ENCODE measurements at regions not wholly inside any gene's neighbourhood (a gene's known extent, or its start where the extent isn't known, plus 50 kb on each side); places are given as distances from the start of the nearest gene placed in this dataset.
A peak's percentile ranks its signal among the peaks of the same experiment; 100 is the strongest.

DNA sequence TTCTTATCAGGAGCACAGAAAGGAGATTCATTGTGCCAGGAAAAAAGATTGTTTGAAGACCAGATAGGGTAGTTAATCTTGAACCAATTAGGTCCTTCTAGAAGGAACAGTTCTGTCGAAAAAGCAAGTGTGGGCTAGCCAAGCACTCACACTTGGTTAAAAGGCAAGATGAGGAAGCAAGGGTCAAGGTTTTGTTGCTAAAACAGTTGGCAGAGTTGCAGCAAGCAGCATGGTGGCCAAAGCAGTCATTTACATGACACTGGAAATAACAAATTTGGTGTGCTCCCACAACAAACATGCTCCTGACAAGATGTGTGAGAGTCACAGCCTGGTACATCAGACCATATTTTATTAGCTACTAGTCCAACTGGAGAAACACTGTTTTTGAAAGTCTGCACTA is 228.0 kb upstream of the CFAP20DC start:
- no peak for DNase-seq

DNA sequence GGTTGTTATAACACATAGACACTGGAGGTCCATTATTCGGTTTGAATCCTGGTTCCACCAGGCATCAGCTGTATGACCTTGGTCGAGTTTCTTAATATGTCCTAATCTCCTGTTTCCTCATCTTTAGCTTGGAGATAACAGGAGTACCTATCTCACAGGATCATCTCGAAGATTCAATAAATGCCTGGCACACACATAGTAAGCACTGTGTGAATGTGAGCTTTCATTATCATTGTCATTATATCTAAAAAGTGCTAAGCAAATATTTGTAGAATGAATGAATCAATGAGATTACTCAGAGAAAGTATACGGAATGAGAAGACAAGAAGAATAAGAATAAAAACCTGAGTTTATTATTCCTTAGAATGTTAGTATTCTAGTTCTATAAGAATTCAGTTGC is 227.4 kb upstream of the CFAP20DC start:
- no peak for DNase-seq

DNA sequence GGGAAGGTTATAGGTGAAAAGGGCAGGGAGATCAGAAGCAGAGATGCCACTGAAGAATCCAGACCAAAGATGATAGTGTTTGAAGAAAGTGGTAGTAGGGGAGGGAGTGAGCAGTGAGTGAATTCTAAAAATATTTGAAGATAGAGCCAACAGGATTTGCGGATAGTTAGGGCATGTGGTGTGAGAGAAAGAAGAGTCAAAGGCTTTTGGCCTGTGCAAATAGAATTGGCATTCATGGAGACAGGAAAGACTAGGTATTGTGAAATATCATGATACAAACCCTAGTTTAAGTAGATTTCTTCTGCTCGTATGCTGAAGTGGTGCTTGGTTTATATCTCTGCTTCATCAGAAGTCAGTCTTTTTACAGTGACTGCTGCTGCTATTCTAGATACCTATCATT is 224.2 kb upstream of the CFAP20DC start:
- DNase-seq = no peak

DNA sequence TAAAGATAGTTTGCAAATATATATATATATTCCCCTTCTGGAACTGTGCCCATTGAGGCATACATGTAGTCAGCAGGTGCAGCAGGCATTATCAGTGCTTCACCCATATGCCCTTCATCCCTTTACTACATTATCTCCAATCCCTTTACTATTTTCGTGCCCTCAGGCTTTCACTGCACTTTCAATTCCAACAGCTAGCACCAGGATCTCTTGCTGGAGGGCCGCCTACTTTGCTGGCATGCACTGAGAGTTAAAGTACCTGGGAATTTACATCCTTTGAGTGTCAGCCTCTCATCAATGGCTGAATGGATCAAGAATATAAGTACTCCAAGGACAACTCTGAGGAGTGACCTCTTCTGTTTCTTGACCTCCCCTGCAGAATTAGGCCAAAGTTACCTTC is 222.1 kb upstream of the CFAP20DC start:
- no peak for DNase-seq

DNA sequence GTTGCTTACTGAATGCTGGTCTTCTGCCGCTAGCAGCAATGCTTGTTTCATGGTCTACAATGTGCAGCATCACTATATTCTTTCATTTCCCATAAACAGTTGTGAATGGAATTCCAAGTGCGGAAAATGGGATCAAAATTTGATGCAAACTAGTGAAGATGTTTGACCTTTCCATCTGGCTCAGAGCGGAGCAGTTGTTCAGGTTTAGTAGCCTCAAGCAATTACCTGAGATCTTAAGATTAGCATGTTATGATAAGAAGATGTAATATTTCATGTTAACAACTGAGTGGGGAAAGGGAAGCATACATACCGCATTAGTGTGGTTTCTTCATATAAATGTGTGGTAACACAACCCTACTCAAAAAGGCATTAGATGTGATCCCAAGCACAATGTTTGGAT is 221.1 kb upstream of the CFAP20DC start:
- DNase-seq = no peak

DNA sequence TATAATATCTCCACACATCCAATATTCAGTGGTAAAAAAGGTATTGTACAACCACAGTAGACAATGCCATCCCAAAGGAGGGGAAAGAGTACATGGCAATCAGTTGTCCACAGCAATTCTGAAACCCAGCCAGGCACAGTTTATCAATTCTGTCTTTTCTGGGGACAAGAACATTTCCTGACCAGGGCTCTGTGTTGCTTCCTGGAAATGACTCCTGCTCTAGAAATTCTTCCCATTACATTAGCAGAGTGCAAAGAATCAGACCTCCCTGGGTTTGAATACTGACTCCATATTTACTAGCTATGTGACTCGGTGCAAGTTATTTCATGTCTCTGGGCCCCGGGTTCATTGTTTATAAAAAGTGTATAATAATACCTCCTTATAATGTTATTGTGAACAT is 220.4 kb upstream of the CFAP20DC start:
- DNase-seq = no peak

DNA sequence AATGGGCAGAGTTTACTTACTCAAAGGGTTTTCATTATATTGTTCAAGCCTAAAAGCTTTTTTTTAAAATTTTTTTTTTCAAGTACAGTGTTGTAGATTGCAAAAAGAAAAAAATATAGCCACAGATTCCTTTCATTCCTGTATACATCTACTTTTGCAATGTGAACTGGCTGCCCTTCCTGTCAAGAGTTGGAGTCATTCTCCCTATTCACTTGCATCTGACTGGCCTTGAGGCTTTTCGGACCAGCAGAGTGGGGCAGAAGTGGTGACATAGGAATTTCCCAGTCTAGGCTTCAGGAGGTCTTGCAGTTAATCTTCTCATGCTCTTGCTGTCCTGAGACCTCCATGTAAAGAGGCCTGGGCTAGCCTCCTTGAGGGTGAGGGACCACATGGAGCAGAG is 218.3 kb upstream of the CFAP20DC start:
- DNase-seq = no peak

DNA sequence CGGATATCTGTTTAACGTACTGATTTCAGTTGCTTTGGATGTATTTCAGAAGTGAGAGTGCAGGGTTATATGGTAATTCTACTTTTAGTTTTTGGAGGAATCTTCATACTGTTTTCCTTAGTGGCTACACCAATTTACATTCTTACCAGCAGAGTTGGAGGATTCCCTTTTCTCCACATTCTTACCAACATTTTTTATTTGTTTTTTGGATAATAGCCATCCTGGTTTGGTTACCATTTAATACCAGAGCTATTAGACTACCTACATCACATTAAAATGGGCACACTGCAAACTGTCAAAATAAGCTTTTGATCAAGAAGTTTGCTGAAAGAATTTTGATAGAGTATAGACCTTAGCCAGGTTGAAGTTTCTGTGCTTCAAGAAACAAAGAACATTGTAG is 217.2 kb upstream of the CFAP20DC start:
- no peak for DNase-seq

DNA sequence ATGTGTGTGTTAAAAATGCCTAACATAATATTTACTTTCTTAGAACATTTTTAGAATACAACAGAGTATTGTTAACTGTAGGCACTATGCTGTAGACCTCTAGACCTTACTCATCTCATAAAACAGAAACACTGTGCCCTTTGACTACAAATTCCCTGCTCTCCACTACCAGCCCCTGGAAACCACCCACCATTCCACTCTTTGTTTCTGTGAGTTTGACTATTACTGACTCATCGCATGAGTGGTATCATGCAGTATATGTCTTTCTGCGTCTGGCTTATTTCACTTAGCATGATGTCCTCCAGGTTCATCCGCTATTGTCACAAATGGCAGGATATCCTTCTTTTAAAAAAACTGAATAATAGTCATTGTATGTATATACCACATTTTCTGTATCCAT is 216.7 kb upstream of the CFAP20DC start:
- DNase-seq = peak; percentile 8

DNA sequence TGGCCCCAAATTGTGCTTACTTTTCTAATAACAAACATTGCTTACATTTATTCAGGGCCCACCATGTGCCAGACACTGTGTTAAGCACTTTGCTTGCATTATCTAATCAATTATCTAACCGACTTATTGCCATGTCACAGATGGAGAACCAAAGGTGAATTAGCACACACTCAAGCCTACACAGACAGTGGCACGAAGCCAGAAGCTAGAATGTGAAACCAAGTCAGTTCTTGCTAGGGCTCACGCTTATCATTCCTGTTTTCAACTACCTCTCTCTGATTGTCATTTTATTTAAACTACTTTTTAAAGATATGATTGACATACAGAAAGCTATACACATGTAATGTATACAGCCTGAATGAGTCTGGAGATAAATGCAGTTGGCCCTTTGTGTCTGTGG is 215.7 kb upstream of the CFAP20DC start:
- DNase-seq = no peak

DNA sequence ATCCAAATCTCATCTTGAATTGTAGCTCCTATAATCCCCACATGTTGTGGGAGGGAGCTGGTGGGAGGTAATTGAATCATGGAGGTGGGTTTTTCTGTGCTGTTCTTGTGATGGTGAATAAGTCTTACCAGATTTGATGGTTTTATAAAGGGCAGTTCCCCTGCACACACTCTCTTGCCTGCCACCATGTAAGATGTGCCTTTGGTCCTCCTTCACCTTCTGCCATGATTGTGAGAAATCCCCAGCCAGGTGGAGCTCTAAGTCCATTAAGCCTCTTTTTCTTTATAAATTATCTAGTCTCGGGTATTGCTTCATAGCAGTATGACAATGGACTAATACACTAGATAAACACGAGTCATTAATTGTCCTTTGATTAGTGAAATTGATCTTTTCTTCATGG is 214.5 kb upstream of the CFAP20DC start:
- no peak for DNase-seq

DNA sequence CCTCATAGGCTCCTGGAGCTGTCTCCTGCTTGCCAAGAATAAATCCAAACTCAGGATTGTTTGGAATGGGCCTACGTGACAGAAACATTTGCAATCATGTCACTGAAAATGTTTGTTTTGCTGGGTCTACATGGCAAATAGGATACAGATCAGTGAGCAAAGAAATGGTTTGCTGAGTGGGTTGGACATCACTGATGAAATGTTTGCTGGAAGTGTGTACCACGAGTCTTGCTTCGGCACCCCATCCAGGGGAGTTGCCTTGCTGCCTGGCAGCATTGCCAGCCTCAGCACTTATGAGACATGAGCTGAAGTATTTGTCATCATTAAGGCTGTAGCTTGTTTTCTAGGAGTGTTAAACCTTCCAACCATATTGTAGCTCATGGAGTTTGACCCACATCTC is 213.3 kb upstream of the CFAP20DC start:
- no peak for DNase-seq

DNA sequence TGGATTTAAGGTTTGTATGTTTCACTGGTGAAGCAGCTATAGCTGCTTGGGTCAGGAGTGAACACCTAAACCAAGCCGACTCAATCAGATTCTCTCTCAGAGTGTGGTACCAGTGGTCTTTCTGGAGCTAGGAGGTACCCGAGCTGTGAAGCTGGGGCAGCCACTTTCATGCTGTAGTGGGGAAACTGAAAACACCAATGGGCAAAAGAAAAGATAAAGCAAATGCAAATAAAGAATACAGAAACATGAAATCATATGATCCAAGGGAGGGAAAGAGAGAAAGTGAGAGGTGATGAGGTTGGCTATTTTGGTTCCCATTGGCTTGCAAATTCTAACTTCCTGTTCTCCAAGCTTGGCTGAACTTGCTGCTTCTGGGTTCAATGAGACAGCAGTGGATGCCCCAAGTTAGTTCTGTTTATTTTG is 212.3 kb upstream of the CFAP20DC start:
- no peak for DNase-seq

DNA sequence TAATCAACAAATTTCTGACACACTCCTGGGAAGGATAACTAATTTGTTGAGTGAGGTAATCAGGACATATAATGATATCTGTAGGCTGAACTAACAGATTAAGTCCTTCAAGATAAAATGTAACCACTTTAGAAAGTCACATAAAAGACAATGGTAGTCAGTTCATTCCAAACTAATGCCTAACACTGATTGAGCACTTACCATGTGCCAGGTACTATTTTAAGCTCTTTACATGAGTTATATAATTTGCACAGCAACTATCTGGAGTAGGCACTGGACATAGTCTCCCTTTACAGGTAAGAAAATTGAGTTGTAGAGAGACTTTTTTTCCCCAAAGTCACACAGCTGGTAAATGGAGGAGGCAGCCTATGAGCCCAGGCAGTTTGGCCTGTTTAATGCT is 211.2 kb upstream of the CFAP20DC start:
- no peak for DNase-seq

DNA sequence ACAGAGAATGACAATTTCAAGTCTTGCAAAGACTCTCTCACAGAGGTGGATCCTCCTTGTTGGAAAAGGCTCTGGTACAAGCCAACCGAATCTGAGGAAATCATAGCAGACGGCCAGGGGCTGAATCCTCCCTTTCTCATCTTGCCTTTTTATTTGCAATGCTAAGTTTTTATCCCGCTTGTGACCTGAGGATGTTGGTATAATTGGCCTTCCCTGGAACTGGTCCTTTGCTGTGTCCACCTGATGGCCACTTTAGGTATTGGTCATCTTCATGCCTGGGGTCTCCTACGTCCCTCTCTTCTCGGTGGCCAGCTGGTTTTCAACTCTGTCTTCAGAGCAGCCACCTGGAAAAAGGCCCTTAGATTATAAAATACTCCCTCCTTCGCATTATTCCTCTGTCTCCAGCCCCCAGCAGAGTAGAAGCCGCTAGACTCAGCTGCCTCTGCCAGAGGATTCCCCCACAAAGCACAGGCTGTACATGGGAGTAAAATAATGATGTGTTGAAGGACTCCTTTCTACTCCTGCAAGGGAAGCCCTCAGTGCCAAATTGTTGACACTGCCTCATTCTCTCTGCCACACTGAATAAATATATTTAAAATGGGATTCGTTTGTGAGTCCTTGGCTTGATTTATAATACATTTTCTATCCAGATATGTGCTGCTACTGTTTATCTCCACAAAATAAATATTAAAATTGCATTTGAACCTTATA is 208.9 kb upstream of the CFAP20DC start:
- no peak for DNase-seq

DNA sequence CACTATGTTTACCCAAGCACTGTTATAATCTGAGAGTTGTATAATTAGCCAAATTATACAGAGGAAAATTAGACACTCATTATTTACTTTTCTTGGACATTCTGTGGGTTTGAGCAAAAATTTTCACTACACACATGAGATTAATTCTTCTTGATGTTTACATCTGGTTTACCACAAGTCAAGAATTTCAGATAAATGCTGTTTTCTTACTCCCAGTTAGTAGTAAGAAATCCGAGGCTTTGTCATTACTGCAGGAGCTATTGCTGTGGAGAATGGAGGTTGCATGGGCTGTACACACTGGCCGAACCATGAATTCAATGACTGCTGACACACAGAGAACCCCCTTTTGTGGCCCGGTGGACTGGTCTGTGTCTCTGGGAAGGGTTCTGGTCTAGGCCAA is 207.7 kb upstream of the CFAP20DC start:
- no peak for DNase-seq

DNA sequence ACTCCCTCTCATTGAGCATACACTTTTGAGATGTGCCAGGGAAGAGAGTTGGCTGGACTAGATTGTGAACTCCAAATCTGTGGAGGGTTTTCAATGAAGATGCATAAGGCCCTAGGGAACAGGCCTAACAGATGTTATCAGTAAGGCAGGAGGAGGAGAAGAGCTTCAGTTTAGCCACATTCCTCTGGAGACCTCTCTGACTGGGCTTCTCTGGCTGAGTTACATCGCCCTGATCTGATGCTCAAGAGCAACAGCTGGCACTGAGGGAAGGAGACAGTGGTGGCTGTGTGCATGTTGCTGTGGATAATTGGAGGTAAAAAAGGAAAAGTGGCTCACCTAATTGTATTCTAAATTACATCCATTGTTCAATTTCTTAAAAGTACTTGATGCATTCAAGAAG is 206.4 kb upstream of the CFAP20DC start:
- no peak for DNase-seq

DNA sequence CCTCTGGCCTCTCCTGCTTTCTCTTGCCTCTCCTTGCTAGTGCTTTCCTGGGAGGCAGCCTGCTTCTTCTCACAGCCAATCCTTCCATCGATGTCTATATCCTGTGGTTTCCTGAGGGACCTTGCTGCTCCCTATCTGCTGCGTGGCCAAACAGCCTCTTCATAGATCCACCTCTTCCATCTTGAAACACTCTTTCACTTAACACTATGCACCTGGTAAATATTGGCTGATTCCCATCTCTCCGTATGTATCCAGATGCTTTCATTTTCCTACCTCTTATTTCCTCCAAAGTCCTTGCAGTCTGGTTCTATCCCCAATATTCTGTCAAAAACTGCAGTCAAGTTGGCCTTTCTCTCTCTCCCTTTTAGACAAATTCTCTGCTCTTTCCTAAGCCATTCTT is 205.2 kb upstream of the CFAP20DC start:
- no peak for DNase-seq

DNA sequence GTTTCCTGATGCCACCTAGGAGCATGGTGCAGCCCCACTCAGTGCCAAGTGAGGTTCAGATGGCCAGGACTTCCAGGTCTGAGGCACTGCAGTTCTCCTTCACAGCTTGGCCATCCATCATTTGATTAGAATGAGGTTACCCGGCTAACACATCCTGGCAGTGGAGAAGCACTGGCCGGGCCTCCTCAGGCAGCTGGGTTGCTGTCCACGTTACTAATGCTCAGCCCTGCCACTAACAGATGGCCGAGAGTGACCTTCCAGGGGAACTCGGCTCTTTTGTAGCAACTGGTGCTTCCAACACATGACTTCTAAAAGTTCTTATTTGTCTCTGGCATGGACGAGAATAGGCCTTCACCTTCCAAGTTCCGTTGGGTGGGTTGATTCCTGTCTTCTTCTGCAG is 204.6 kb upstream of the CFAP20DC start:
- no peak for DNase-seq

DNA sequence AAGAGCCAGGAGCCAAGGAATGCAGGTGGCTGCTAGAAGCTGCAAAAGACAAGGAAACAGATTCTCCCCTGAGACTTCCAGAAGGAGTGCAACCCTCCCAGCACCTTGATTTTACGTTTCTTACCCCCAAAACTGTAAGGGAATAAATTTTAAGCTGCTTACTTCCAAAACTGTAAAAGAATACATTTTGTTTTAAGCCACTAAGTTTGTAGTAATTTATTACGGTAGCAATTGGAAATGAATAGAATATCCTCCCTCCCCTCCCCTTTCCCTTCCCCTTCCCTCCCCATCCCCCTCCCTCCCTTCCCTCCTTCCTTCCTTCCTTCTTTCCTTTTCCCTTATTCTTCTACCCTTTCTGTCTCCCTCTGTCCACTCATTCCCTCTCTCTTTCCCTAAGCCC is 203.7 kb upstream of the CFAP20DC start:
- no peak for DNase-seq

DNA sequence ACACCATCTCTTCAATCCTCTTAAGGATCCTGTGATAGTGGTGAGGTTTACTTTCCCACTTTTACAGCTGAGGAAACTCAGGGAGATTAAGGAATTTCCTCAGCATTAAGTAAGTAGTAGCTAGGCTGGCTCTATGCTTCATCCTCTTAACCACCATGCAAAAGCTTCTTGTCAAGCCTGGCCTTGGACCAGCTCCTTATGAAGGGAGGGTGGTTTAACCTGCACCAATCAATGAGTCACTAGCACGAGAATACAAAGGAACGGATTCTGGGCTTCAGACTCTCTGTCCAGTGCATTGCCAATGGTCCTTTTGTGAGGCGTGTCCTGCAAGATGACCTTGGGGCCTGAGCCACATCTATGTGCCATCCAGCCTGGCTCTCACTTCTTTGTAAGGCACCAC is 202.0 kb upstream of the CFAP20DC start:
- no peak for DNase-seq

DNA sequence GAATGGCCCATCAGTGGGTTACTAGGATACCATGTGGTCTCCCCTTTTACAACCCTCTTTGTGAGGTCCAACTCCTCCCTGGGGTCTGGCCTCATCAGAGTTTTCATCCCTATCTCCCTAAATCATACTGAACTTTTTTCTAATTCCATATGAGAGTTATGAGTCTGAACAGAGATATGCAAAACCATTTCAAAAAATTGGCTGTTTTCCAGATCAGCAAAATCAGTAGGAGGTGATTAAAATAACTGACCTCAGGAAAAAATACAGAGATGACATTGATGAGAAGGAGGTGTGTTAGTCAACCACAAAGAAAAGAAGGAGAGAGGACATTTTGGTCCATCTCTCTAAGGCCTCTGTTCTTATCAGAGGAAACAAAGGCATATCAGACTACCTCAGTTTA is 200.8 kb upstream of the CFAP20DC start:
- DNase-seq = no peak

DNA sequence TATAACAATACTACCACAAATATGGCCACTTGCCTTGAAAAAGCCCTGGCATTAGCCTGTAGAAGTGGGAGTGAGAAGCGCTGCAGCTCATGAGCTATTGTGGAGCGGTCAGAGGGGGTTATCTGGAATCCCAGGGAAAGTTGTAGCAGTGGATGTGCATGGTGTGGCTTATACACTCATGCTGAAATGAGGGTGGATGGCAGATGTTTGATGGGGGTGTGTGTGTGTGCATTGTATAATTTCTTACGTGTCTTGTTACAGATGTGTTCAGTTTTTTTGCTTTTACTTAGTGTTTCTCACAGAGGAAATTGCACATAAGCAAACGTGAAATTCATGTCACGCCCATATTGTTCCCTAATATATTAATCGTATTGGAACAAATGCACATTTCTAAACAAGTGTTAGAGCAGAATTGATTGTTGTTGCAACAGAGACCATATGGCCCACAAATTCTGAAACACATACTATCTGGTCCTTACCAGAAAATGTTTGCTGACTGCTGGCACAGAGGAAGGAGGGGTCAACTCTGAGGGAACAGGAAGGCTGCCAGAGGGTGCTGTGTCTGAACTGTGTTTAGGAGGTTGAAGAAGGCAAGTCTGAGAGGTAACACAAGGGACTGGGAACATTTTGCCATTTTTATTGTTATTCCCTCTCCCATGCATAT is 200.0 kb upstream of the CFAP20DC start:
- no peak for DNase-seq

DNA sequence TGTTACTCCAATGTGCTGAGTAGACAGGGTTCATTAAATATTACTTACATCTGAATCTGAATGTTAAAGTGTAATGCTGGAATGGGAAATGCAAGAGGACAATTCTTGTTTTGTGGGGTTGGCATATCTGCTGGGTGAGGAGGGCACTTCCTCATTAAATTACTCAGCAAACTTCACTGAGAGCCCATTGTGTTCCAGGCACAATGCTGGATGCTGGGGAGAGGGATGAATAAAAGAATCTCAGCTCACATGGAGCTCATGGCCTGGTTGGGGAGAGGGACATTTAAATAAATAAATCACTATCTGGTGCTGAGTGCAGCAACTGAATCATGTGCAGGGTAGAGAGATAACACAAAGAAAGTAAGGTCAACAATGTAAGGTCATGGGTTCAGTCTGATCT is 199.2 kb upstream of the CFAP20DC start:
- no peak for DNase-seq

DNA sequence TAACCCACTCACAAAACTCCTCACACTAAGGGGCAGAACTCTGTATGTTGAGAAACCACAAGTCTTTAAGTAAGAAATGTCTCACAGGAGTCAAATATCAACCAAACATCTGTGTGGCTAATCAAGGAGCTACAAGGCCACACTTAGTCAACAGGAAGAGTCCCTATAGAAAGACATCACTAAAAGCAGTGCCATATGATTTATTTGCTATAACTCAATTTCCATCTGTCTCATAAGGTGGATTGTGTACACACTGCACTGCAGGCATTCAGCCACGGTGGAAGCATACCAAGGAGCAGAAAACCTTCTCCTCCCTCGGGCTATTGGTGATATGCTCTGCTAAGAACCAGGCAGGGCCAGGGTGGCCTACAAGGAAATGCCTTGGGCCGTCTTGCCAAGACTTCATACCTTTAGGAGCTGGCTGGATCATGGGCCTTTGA is 197.6 kb upstream of the CFAP20DC start:
- DNase-seq = no peak

Data from stimulated activated CD4-positive, alpha-beta T cell treated with anti-CD3 and anti-CD28 coated beads, Interleukin-4, amount 100 ng/mL, for 24 hours (primary cell).